ENCODE measurements at regions not wholly inside any gene's neighbourhood (a gene's known extent, or its start where the extent isn't known, plus 50 kb on each side); places are given as distances from the start of the nearest gene placed in this dataset.

DNA sequence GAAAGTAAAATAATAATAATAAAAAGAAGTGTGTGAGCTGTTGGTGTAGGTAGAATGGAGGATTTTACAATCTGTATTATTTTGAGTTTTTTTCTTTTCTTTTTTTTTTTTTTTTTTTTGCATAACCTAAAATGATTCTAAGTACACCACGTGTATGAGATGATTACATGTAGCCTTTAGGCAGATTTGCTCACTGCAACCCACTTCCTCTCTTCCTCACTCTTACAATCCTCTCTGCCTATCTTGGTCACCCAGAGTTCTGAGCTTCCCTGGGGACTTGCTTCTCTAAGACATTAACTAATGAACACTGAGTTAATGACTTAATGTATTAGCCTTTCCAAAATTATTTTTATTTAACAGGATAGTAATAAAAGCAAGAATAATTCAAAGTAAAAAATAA is 1169.6 kb downstream of the EFNB2 start:
- Histone ChIP-seq H3F3A (replicated peaks; ENCODE audit: low read depth) (no peaks in the 10 kb centered on the region), H3K4me3 (no peak overlapping the region), H3K4me2 (no peak overlapping the region), H3K79me2 (replicated peaks; ENCODE audit: insufficient read depth) (no peaks in the 10 kb centered on the region), H3K27me3 (ENCODE audit: insufficient read depth) (no peaks in the 10 kb centered on the region), H3K9me2 (ENCODE audit: insufficient read depth) (no peaks in the 10 kb centered on the region), H3K4me1 (ENCODE audit: insufficient read depth) (peaks cover 13% of the 10 kb centered on the region), H3K27ac (ENCODE audit: low read depth) (no peak overlapping the region), H4K20me1 (replicated peaks; ENCODE audit: insufficient read depth) (no peaks in the 10 kb centered on the region), H2AFZ (no peak overlapping the region), H3K36me3 (ENCODE audit: insufficient read depth) (no peaks in the 10 kb centered on the region)
- 0 out of 3 replicates have a peak, but pooled peaks cover under 1% of the 10 kb centered on the region for H3K9me3 Mint-ChIP-seq
- no peaks in the 10 kb centered on the region for H3K36me3 Mint-ChIP-seq (ENCODE audit: low read depth)
- ATAC-seq (no peak), DNase-seq (ENCODE audit: low spot score) (no peak)
- TF ChIP-seq NANOG (IDR thresholded peaks at IDR 0.05; ENCODE audit: borderline replicate concordance) (no peak), CREB1 (CRISPR knock-in tag; IDR thresholded peaks at IDR 0.05; ENCODE audit: low read depth) (no peak), EZH2phosphoT487 (IDR thresholded peaks at IDR 0.05; ENCODE audit: unreplicated experiment) (no peak), JUNB (IDR thresholded peaks at IDR 0.05; ENCODE audit: unreplicated experiment) (no peak), POLR2AphosphoS5 (IDR thresholded peaks at IDR 0.05; ENCODE audit: low read depth) (no peak)
- TF ChIP-seq, protein P1, sequence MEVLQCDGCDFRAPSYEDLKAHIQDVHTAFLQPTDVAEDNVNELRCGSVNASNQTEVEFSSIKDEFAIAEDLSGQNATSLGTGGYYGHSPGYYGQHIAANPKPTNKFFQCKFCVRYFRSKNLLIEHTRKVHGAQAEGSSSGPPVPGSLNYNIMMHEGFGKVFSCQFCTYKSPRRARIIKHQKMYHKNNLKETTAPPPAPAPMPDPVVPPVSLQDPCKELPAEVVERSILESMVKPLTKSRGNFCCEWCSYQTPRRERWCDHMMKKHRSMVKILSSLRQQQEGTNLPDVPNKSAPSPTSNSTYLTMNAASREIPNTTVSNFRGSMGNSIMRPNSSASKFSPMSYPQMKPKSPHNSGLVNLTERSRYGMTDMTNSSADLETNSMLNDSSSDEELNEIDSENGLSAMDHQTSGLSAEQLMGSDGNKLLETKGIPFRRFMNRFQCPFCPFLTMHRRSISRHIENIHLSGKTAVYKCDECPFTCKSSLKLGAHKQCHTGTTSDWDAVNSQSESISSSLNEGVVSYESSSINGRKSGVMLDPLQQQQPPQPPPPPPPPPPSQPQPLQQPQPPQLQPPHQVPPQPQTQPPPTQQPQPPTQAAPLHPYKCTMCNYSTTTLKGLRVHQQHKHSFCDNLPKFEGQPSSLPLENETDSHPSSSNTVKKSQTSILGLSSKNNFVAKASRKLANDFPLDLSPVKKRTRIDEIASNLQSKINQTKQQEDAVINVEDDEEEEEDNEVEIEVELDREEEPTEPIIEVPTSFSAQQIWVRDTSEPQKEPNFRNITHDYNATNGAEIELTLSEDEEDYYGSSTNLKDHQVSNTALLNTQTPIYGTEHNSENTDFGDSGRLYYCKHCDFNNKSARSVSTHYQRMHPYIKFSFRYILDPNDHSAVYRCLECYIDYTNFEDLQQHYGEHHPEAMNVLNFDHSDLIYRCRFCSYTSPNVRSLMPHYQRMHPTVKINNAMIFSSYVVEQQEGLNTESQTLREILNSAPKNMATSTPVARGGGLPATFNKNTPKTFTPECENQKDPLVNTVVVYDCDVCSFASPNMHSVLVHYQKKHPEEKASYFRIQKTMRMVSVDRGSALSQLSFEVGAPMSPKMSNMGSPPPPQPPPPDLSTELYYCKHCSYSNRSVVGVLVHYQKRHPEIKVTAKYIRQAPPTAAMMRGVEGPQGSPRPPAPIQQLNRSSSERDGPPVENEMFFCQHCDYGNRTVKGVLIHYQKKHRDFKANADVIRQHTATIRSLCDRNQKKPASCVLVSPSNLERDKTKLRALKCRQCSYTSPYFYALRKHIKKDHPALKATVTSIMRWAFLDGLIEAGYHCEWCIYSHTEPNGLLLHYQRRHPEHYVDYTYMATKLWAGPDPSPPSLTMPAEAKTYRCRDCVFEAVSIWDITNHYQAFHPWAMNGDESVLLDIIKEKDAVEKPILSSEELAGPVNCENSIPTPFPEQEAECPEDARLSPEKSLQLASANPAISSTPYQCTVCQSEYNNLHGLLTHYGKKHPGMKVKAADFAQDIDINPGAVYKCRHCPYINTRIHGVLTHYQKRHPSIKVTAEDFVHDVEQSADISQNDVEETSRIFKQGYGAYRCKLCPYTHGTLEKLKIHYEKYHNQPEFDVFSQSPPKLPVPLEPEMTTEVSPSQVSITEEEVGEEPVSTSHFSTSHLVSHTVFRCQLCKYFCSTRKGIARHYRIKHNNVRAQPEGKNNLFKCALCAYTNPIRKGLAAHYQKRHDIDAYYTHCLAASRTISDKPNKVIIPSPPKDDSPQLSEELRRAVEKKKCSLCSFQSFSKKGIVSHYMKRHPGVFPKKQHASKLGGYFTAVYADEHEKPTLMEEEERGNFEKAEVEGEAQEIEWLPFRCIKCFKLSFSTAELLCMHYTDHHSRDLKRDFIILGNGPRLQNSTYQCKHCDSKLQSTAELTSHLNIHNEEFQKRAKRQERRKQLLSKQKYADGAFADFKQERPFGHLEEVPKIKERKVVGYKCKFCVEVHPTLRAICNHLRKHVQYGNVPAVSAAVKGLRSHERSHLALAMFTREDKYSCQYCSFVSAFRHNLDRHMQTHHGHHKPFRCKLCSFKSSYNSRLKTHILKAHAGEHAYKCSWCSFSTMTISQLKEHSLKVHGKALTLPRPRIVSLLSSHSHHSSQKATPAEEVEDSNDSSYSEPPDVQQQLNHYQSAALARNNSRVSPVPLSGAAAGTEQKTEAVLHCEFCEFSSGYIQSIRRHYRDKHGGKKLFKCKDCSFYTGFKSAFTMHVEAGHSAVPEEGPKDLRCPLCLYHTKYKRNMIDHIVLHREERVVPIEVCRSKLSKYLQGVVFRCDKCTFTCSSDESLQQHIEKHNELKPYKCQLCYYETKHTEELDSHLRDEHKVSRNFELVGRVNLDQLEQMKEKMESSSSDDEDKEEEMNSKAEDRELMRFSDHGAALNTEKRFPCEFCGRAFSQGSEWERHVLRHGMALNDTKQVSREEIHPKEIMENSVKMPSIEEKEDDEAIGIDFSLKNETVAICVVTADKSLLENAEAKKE (CRISPR knock-in tag; IDR thresholded peaks at IDR 0.05) = no peak
- TF ChIP-seq, protein P2, sequence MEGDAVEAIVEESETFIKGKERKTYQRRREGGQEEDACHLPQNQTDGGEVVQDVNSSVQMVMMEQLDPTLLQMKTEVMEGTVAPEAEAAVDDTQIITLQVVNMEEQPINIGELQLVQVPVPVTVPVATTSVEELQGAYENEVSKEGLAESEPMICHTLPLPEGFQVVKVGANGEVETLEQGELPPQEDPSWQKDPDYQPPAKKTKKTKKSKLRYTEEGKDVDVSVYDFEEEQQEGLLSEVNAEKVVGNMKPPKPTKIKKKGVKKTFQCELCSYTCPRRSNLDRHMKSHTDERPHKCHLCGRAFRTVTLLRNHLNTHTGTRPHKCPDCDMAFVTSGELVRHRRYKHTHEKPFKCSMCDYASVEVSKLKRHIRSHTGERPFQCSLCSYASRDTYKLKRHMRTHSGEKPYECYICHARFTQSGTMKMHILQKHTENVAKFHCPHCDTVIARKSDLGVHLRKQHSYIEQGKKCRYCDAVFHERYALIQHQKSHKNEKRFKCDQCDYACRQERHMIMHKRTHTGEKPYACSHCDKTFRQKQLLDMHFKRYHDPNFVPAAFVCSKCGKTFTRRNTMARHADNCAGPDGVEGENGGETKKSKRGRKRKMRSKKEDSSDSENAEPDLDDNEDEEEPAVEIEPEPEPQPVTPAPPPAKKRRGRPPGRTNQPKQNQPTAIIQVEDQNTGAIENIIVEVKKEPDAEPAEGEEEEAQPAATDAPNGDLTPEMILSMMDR (conservative IDR thresholded peaks at IDR 0.05; ENCODE audit: low read depth in 2 of 2) = no peak
- H3K4me3 Mint-ChIP-seq = no peak overlapping the region
- peaks cover 15% of the 10 kb centered on the region for H3K4me1 Mint-ChIP-seq
- H3K27me3 Mint-ChIP-seq (ENCODE audit: insufficient read depth, low read depth, poor library complexity) = no peaks in the 10 kb centered on the region
- H3K27ac Mint-ChIP-seq = no peak overlapping the region

All from GM23338 (cell line).